Stimulated activated CD4-positive, alpha-beta T cell treated with anti-CD3 and anti-CD28 coated beads, Interleukin-15, amount 100 ng/mL, for 24 hours (primary cell): ENCODE measurements at regions not wholly inside any gene's neighbourhood (a gene's known extent, or its start where the extent isn't known, plus 50 kb on each side); places are given as distances from the start of the nearest gene placed in this dataset.

ENCODE experiments used
- DNase-seq: peaks from one replicate; pipeline ENCODE4 v3.0.0-alpha.2; 2020

DNA sequence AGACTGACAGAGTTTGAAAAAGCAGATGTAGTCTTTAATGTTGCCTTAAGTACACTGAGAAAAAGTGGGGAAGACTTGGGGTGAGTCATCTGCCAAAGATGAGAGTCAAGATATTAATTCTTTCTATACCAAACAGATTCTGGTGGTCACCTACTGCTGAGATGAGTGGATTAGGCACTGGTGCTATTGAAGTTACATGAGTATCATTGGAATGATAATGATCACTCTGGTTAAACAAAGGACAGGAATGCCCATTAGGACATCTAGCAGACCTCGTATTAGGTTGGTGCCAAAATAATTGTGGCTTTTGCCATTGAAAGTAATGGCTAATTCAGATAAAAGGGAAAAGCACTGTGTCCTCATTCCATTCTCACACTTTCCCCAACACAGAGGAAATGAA is 1588.9 kb downstream of the KCNT2 start:
- no peak for DNase-seq

DNA sequence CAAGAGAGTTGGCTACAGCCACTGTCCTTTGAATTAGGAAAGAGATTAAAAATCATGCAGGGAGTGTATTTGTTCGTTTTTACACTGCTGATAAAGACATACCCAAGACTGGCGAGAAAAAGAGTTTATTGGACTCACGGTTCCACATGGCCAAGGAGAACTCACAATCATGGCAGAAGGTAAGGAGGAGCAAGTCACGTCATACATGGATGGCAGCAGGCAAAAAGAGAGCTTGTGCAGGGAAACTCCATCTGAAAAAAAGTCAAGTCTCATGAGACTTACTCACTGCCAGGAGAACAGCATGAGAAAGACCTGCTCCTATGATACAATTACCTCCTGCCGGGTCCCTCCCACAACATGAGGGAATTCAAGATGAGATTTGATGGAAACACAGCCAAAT is 1595.2 kb downstream of the KCNT2 start:
- DNase-seq = no peak

DNA sequence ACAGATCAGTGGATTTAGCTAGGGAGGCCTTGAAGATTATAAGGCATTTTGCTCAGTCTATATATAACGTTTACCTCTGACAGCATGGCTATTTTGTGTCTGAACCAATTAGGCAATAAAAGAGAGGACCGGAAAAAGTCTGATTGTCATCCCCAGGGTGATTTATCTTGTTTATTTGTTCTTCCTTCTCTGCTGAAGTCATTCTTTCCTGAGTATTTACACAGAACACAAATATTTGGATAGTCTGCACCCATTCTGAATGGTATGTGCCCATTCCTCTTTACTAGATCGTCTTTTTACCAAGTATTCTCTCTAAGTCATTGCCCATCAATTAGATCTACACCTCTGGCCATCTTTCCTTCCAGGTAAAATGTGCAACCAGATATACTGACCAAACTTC is 1602.9 kb downstream of the KCNT2 start:
- no peak for DNase-seq

DNA sequence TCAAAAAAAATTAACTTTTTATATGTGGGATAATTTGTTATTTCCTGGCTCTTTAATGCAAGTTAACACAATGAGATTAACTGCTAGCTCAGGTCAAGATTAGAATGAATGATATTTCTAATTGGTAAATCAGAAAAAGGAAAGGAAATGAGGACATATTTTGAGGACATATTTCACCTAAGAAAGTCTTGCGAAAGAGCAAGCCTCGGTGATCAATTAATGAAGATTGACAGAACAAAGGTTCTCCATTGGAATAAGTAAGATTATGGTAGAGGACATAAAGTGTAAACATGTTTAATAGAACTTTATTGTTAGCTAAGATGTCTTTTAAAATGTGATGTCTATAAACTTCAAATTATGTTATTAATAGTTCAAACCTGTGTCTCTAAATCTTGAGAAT is 1617.8 kb downstream of the KCNT2 start:
- DNase-seq = no peak

DNA sequence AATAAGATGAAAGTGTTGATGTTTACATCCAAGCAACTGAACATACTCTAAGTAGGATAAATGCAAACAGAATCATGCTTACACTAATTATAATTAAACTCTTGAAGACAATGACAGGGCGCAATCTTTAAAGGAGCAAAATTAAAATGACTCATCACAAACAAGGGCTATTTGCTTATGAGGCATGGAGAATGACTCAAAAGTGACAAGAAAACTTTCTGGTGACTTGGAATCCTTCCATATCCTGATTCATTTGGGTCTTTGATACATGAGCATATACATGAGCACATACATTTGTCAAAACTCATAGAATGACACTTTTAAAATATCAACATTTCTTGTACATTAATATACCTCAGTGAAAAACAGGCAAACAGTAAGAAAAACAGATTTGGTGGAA is 1632.3 kb downstream of the KCNT2 start:
- DNase-seq = no peak

DNA sequence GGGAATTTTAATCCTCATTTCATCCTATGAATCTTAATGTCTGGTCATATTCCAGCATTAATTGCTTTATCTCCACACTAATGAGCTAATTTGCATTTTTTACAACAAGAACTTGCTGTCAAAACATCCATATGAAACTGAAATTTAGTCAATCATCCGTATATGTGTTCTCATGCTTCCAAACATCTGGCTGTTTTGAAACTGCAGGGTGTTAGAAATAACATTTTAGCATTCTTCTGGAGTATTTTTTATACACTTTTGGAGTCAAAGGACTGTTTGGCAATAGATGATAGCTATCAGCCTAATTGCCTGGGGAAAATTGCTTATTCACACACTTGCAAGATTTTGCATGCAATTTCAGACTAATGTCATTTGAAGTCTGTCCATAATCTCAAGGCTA is 1639.3 kb downstream of the KCNT2 start:
- no peak for DNase-seq

DNA sequence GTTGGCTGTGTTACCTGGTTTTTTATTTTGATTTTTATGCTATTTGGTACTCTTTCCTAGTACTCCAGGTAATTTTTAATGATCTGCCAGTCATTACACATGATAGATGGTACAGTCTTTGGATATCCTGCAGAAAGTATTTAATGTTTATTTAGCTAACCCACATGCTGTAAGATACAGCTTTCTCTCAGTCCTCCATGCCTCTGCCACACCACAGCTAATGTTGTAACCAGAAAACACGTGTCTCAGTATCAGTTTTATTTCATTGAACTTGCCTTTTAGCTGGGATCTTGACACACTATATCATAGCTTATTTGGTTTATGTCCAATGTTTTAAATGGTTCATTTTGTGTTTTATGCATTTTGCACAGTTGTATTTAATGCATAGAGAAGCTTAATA is 1648.4 kb downstream of the KCNT2 start:
- DNase-seq = no peak

DNA sequence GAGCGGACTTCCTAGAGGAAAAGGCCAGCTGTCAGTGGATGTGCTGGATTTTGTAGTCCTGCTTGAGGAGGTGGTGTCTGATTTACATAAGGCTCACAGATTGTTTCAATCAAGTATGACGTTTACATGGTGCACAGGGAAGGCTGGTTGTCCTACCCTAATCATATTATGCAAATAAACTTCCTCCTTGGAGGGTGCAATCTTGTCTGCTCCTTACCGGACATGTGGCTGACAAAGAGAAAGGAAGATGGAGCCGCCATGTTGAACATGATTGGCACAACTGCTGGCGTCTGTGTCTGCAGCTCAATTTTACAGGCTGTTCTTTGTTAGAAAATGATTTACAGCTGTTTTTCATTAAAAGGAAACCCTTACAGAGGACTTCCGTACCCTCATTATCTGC is 1656.1 kb downstream of the KCNT2 start:
- DNase-seq = no peak

DNA sequence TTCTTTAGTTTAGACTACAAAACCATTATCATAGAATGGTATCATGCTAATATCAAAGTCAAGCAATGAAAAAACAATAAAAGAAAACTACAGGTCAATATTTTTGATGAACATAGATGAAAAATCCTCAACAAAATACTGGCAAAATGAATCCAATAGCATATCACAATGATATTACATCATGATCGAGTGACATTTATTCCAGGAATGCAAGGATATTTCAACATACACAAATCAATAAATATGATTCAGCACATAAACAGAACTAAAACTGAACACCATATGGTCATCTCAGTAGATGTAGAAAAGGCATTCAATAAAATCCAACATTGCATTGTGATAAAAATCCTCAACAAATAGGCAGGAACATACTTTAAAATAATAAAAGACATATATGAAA is 1657.7 kb downstream of the KCNT2 start:
- no peak for DNase-seq

DNA sequence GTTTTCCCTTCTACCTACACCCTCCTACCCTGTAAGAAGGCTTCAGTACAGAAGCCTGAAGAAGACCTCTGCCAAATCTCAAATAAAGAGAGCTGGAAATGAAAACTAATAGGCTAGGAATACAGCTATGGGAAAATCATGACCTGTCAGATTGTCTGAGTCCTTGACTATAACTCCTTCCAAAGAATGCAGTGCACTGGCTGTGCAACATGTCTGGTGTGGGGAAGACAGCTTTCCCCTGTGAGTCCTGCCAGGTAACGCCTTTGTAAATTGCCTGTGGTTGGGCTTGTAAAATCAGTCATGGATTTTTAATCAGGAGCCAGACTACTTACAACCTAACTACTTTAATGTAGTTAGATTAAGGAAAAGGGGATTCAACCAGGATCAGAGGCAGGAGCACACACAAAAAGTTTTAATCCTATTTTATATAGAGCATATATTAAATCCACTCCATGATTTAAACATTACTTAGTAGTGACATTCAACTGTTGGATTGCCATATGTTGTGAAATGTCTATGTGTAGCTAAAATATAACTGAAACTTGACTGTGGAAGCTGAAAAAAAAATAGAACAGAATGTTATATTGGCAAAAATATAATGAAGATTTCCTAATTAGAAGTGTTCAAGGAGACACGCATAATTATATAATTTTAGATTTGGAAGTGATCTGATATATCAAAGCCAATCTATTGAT is 1667.8 kb downstream of the KCNT2 start:
- DNase-seq = no peak

DNA sequence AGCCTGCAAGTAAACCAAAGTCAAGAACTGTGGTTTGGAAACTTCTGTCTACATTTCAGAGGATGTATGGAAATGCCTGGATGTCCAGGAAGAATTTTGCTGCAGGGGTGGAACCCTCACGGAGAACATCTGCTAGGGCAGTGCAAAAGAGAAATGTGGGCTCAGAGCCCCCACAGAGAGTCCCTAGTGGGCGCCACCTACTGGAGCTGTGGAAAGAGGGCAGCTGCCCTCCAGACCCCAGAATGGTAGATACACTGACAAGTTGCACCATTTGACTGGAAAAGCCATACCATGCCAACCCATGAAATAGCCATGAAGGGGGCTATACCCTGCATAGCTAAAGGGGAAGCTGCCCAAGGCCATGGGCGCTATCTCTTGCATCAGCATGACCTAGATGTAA is 1672.4 kb downstream of the KCNT2 start:
- DNase-seq = no peak

DNA sequence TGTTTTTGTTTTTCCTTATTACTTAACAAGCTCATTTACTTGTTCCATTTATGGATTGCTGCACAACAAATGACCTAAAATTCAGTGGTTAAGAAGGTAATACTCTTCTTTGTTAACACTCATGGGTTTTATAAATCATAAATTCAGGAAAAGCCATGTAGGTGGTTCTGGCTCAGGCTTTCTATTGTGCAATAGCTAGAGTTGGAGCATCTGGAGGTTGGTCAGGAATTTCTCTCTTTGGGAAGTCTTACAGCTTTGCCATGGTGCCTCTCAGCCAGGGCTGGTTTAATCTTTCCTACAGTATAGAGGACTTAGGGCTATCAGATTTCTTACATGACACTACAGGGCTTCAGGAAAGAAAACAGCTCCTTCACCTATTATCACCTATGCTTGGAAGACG is 1677.1 kb downstream of the KCNT2 start:
- no peak for DNase-seq

DNA sequence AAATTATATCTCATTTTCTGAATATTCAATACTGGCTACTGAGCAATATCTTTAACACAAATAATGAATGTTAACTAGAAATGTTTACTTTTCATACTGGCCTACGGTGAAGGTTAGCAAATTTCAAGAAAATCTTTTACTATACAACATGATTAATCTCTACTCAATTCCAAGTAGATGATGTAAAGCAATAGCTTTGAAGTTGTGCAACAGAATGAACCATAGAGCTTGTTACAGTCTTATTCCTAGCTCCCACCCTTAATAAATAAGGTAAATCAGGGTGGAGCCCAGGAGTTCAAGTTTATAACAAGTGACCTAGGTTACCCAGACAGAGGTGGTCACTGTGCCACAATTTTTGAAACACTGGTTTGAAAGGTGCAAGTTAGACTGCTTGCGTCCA is 1678.1 kb downstream of the KCNT2 start:
- DNase-seq = no peak

DNA sequence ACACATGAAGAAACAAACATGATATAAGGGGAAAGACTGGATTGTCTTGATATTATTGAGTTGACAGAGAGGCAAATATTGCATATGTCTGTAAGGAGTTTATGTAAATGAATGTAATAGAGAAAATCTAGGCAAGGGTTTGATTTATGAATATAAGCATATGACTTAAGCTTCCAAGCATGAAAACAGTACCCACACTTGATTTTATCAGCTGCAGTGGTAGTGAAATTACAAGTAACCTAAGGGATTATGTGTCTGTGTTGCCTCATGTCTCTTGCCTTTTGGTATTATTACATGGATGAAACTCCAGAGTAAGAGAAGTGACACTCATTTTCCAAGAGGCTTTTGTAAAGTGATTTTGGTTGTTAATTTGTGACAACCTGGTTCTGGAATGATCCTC is 1678.9 kb downstream of the KCNT2 start:
- DNase-seq = no peak

DNA sequence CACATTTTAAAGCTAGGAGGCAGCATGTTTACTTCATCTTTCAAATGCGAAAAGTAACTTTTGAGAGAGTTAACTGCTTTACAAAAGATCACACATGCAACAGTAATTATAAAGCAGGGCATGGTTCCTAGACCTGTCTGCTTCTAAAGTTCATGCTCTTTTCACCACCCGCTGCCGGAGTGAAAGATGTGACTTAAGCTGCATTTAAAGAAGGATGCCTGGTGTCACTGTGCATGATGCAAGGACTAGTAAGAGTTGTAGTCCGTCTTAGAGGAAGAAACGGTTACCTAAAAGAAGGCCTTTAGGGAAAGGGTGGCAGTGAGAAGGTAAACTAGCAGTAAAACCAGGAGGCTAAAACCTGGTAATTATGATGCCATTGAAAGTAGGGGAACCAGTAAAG is 1689.1 kb downstream of the KCNT2 start:
- no peak for DNase-seq

DNA sequence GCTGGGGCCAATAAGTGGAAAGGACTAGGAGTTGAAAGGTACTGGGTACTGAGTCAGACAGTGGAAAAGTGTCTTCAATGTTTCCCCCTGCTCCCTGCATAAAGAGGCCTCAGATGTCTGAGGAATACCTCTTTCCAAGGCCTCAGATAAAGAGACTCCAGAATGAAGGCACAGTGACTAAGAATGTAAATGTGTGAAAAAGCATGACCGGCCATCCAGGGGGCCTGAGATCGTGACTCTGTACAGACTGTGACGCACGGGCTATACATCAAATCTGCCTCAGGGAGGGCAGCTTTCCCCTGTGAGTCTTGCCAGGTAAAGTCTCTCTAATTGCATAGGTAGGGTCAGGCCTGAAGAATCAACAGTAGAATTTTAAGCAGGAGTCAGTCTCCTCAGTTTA is 1690.5 kb downstream of the KCNT2 start:
- DNase-seq = no peak

DNA sequence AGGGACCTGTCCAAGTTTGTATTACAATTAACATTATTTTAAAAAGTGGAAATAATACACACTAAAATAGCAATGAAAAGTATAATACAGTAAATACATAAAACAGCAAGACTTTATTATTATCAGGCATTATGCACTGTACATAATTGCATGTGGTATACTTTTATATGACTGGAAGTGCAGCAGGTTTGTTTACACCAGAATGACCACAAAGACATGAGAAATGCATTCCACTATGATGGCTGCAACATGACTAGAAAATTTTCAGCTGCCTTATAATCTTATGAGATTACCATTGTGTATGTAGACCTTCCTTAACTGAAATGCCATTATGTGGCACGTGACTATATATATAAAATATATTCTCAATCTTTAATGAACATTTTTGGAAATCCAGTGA is 1699.6 kb downstream of the KCNT2 start:
- no peak for DNase-seq

DNA sequence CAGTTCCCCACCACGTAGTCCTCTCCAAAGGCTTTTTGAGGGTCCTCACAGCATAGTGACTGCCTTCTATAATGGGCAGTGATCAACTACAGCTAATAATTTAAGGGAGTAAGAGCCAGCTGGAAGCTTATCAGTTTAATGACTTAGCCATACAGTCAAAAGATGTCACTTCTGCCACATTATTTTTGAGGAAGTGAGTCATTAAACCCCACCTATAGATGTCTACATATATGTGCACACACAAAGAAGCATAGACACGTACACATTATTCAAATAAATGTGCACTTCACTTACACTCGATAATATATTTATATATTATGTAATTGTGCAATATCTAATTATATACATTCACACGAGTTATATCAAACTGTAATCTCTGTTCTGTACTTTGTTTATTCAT is 1704.7 kb downstream of the KCNT2 start:
- DNase-seq = no peak

DNA sequence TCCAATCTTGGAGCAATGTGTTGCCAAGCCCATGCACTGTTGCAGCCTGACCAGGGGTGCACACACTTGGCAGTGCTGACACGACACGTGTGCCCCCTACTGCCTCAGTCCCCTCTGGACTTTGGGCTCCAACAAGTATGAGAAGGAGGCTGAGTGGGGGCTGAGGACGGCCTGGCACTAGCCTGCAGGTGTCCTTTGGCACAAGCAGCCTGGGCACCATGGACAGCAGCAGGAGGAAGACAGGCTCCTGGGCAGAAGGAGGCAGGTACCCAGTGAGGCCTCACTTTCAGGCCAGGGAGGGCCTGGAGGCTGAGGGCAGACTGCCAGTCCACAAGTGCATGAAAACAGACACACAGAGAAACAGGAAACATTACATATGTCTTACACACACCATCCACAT is 1702.9 kb upstream of the B3GALT2 start:
- DNase-seq = no peak

DNA sequence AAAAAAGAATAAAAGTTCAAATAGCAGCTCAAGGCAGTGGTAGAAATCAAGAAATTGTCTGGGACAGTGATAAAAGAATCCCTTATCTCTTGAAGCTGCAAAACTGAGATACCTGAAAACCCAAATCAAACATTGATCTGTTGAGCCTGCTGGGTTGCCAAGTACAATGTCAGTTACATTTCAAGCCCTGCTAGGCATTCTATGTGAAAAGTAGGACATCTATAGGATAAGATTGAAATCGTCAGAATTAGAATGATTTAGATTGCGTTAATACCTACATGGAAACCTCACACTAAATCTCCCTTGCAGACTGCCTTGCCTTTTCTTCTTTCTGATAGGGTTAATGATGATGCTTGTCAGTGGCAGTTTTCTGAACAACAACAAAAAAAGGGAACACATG is 1684.4 kb upstream of the B3GALT2 start:
- no peak for DNase-seq

DNA sequence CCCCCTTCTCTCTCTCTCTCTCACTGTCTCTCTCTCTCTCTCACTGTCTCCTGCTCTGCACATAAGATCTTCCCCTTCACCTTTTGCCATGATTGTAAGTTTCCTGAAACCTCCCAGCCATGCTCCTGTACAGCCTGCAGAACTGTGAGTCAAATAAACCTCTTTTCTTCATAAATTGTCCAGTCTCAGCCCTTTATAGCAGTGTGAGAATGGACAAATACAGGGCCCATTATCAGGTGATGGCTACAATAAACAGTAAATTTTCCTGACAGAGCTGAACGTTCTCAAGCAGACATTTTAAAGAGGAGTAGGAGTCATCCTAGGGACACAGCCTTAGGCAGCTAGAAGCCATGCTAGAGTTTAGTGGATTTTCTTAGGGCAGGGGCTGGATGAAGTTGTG is 1679.7 kb upstream of the B3GALT2 start:
- DNase-seq = no peak

DNA sequence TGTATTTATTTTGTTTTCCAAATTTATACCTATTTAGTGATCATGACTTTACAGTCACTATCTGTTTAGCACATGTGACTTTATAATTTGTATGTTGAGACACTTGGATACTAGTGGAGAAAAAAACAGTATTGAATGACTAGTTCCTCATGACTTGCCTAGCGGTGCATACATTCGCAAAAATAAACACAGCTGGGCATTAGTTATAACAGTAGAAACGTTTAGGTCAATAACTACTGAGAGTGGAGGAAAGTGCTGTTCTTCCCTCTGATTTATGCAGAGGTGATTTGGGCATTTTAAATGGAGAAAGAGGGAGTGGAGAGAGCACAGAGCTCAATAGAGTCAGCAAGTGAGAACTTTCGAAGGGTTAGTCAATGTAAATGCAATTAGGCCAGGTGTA is 1679.0 kb upstream of the B3GALT2 start:
- DNase-seq = no peak

DNA sequence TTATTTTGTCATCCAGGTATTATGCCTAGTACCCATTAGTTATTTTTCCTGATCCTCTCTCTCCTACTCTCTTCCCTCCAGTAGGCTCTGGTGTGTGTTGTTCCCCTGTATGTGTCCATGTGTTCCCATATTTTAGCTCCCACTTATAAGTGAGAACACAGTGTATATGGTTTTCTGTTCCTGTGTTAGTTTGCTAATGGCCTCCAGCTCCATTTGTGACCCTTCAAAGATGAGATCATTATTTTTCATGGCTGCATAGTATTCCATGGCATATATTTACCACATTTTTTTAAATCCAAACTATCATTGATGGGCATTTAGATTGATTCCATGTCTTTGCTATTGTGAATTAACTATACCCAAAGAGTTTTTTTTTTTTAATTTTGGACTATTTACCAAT is 1675.7 kb upstream of the B3GALT2 start:
- no peak for DNase-seq

DNA sequence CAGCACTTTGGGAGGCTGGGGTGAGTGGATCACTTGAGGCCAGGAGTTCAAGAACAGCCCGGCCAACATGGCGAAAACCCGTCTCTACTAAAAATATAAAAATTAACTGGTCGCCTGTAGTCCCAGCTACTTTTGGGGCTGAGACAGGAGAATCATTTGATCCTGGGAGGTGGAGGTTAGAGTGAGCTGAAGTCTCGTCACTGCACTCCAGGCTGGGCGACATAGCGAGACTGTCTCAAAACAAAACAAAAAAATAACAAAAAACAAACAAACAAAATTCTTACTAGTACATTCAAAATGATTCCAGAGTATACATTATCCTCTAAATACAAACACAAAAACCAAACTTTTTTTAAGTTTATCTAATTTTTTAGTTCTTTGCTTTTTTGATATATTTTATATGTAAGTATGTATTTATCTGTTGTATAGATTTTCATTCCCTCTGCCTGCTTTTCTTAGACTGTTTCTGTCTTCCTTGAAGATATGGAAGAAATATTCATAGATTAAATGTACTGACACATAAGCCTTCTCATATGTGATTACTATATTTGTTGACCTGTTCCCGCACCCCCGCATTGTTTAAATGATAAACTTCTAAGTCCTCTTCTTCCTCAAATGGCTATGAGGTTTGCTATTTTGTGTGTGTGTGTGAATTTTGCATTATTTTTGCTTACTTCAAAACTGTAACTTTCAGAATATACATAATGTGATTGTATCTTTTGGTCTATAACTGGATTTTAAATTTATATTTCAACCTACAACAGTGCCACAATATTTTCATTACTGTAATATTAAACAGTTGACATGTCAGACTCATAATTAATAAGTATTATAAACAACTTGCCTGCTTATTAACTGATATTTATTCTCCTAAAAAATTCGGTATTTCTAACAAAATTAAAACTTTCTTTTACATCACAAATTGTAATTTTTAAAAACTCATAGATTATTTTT is 1674.1 kb upstream of the B3GALT2 start:
- no peak for DNase-seq
